ENCODE measurements at regions not wholly inside any gene's neighbourhood (a gene's known extent, or its start where the extent isn't known, plus 50 kb on each side); places are given as distances from the start of the nearest gene placed in this dataset.

DNA sequence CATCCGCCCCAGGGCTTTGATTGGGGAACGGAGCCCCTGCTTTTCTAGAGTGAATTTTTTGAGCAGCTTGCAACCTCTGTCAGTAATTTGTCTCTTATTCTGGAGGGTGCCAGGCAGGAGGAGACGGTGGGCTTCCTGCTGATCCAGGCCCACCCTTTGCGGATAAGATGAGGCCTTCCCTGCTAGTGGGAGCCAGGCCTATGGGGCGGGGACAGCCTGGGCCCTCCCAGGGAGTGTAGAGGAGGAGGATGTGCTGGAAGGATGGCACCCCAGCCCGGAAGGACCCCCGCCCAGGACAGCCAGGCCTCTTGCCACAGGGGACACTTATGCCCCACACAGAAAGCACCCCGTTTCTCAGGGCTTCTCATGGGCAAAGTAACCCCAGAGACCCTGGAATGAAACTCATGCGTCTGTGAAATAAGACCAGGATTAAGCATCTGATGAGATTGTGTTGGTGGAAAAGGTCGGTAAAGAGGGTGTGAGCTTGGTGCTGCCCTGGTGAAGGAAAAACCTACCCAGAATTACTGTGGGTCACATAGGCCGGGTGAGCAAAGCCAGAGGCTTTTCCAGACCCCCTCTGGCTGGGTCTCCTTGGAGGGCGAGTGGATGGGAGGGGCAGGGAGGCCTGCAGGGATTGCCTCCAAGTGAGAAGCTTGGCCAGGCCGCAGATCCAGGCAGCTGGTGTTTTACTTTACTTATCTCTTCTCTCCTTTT is 118.7 kb downstream of the SIK1 start:
- BruUV-seq (replicated peaks) = no TSS peak
- H3K4me2 ChIP-seq (ENCODE audit: low read length) = no peak overlapping the region
- H3K79me2 ChIP-seq (ENCODE audit: insufficient read depth, low read depth, low read length) = no peaks in the 10 kb centered on the region
- H3K4me1 ChIP-seq (ENCODE audit: insufficient read depth, low read length, poor library complexity, severe bottlenecking) = peaks cover 50% of the 10 kb centered on the region
- TF ChIP-seq, protein P1, sequence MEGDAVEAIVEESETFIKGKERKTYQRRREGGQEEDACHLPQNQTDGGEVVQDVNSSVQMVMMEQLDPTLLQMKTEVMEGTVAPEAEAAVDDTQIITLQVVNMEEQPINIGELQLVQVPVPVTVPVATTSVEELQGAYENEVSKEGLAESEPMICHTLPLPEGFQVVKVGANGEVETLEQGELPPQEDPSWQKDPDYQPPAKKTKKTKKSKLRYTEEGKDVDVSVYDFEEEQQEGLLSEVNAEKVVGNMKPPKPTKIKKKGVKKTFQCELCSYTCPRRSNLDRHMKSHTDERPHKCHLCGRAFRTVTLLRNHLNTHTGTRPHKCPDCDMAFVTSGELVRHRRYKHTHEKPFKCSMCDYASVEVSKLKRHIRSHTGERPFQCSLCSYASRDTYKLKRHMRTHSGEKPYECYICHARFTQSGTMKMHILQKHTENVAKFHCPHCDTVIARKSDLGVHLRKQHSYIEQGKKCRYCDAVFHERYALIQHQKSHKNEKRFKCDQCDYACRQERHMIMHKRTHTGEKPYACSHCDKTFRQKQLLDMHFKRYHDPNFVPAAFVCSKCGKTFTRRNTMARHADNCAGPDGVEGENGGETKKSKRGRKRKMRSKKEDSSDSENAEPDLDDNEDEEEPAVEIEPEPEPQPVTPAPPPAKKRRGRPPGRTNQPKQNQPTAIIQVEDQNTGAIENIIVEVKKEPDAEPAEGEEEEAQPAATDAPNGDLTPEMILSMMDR (conservative IDR thresholded peaks at IDR 0.05; ENCODE audit: low read length) = no peak
- no peak for TF ChIP-seq EZH2phosphoT487 (IDR thresholded peaks at IDR 0.05; ENCODE audit: borderline replicate concordance, low read depth, low read length)
- no peak overlapping the region for H3K4me3 ChIP-seq (ENCODE audit: low read depth, low read length, poor library complexity, severe bottlenecking)
- H3K9me3 ChIP-seq (ENCODE audit: low read length) = no peaks in the 10 kb centered on the region
- intact Hi-C loops (cut with micrococcal nuclease; ENCODE audit: unreplicated experiment) = no loop called here
- DNase-seq (ENCODE audit: low spot score) = no peak
- H3K36me3 ChIP-seq (ENCODE audit: insufficient read depth, low read length) = no peaks in the 10 kb centered on the region
- POLR2A ChIA-PET = interaction anchor here (0.6 kb wide), 1 partner anchor 700 kb away, joined by 3 read pairs; no protein-coding TSS in a partner anchor
- no peak overlapping the region for H2AFZ ChIP-seq (ENCODE audit: low read length)
- H4K20me1 ChIP-seq (ENCODE audit: insufficient read depth, low read length) = no peaks in the 10 kb centered on the region
- no peaks in the 10 kb centered on the region for H3K9me2 ChIP-seq (ENCODE audit: insufficient read depth, low read length)
- no peak overlapping the region for H3K27ac ChIP-seq (ENCODE audit: low read depth, low read length, poor library complexity, severe bottlenecking)
- CTCF ChIA-PET (ENCODE audit: unreplicated experiment) = no interaction called here

DNA sequence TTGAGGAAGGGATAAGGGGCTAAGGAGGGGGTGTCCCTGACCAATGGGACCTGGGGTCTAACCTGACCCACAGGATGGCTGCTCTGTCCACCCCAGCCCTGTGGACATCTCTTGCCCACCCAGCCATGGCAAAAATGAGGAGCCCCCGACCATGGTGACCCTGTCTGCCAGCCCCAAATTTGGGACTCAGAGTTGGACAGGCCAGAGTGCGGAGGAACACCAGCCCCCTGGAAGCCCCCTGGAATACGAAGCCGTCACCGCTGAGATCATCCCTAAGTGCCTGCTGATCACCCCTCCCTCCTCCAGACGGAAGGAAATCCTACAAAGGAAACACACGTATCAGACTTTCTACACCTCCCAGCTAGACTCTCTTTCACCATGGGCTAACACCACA is 119.3 kb downstream of the SIK1 start:
- no peak overlapping the region for H3K27ac ChIP-seq (ENCODE audit: low read depth, low read length, poor library complexity, severe bottlenecking)
- no peaks in the 10 kb centered on the region for H3K9me3 ChIP-seq (ENCODE audit: low read length)
- no peak for TF ChIP-seq EZH2phosphoT487 (IDR thresholded peaks at IDR 0.05; ENCODE audit: borderline replicate concordance, low read depth, low read length)
- TF ChIP-seq, protein P1 (conservative IDR thresholded peaks at IDR 0.05; ENCODE audit: low read length) = no peak
- CTCF ChIA-PET (ENCODE audit: unreplicated experiment) = no interaction called here
- H4K20me1 ChIP-seq (ENCODE audit: insufficient read depth, low read length) = no peaks in the 10 kb centered on the region
- intact Hi-C loops (cut with micrococcal nuclease; ENCODE audit: unreplicated experiment) = no loop called here
- H3K9me2 ChIP-seq (ENCODE audit: insufficient read depth, low read length) = no peaks in the 10 kb centered on the region
- no peak overlapping the region for H3K4me2 ChIP-seq (ENCODE audit: low read length)
- DNase-seq (ENCODE audit: low spot score) = no peak
- no TSS peak for BruUV-seq (replicated peaks)
- H3K79me2 ChIP-seq (ENCODE audit: insufficient read depth, low read depth, low read length) = no peaks in the 10 kb centered on the region
- H3K36me3 ChIP-seq (ENCODE audit: insufficient read depth, low read length) = no peaks in the 10 kb centered on the region
- POLR2A ChIA-PET = interaction anchor here (0.6 kb wide), 2 partner anchors 106 to 700 kb away, joined by 3 to 6 read pairs; no protein-coding TSS in a partner anchor
- H3K4me3 ChIP-seq (ENCODE audit: low read depth, low read length, poor library complexity, severe bottlenecking) = no peak overlapping the region
- peaks cover 46% of the 10 kb centered on the region for H3K4me1 ChIP-seq (ENCODE audit: insufficient read depth, low read length, poor library complexity, severe bottlenecking)
- no peak overlapping the region for H2AFZ ChIP-seq (ENCODE audit: low read length)

DNA sequence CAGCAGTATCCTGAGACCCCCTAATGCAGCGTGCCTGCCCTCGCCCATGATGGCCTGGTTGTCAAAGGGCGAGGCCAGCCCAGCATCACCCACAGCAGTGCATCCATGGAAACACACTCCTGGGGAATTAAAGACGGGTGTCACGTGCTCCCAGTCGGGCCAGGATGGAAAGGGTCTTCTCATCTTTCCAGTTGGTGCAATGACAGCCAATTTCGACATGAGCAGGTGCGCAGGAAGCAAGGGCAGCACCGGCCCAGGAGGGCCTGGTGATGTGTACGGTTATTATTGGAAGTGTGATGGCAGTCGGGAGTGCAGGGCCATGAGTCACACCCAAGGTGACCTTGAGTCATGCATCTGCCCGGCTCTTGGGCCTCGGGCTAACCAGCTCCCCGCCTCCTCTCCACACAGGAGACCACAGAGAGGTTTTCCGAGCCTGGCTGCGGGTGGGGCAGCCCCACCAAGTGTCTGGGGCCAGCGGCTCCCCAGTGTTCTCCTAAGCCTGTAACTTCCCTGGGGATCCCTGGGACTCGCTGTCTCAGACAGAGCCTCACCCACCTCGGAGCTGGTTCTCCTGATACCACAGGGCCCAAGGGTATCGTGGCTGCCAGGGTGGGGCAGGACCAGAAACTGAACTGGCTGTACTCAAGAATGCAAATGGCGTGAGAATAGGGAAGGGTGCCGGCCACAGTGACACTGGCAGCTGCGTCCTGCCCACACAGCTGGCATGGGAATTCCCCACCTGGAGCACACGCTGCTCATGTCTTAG is 119.8 kb downstream of the SIK1 start:
- no peaks in the 10 kb centered on the region for H3K79me2 ChIP-seq (ENCODE audit: insufficient read depth, low read depth, low read length)
- ChIA-PET CTCF (ENCODE audit: unreplicated experiment) (no interaction called here), POLR2A (interaction anchor here (0.6 kb wide), 2 partner anchors 105 to 699 kb away, joined by 3 to 6 read pairs; no protein-coding TSS in a partner anchor)
- no peak overlapping the region for H3K4me3 ChIP-seq (ENCODE audit: low read depth, low read length, poor library complexity, severe bottlenecking)
- DNase-seq (ENCODE audit: low spot score) = no peak
- no peaks in the 10 kb centered on the region for H4K20me1 ChIP-seq (ENCODE audit: insufficient read depth, low read length)
- H3K4me1 ChIP-seq (ENCODE audit: insufficient read depth, low read length, poor library complexity, severe bottlenecking) = peaks cover 40% of the 10 kb centered on the region
- TF ChIP-seq EZH2phosphoT487 (IDR thresholded peaks at IDR 0.05; ENCODE audit: borderline replicate concordance, low read depth, low read length) = no peak
- TF ChIP-seq, protein P1 (conservative IDR thresholded peaks at IDR 0.05; ENCODE audit: low read length) = no peak
- H3K9me3 ChIP-seq (ENCODE audit: low read length) = no peaks in the 10 kb centered on the region
- no peaks in the 10 kb centered on the region for H3K9me2 ChIP-seq (ENCODE audit: insufficient read depth, low read length)
- H2AFZ ChIP-seq (ENCODE audit: low read length) = no peak overlapping the region
- no peak overlapping the region for H3K27ac ChIP-seq (ENCODE audit: low read depth, low read length, poor library complexity, severe bottlenecking)
- BruUV-seq (replicated peaks) = no TSS peak
- no peak overlapping the region for H3K4me2 ChIP-seq (ENCODE audit: low read length)
- no peaks in the 10 kb centered on the region for H3K36me3 ChIP-seq (ENCODE audit: insufficient read depth, low read length)
- intact Hi-C loops (cut with micrococcal nuclease; ENCODE audit: unreplicated experiment) = no loop called here
